Calu3 (cell line): ENCODE measurements at regions not wholly inside any gene's neighbourhood (a gene's known extent, or its start where the extent isn't known, plus 50 kb on each side); places are given as distances from the start of the nearest gene placed in this dataset.

ENCODE experiments used
- BruUV-seq: library from RNA; stranded (reverse); fragments of 400-500 nt; replicated peaks from 2 replicates; lab custom pipeline; 2021; lab: Mats Ljungman, UMichigan
- CTCF ChIA-PET: fragments of 300-600 bp; sonication (Branson Sonifier 250); formaldehyde crosslinking; loops from one replicate; lab custom pipeline; 2022; ENCODE audit warnings: antibody characterized with exemption; lab: Charles Lee
- DNase-seq: peaks from one replicate; pipeline ENCODE4 v3.0.0; 2022
- H3K27ac Mint-ChIP-seq: one replicate; pipeline ENCODE4 v1.8.0; 2022; ENCODE audit warnings: mixed read lengths; ENCODE audit not compliant: unreplicated experiment
- H3K27me3 Mint-ChIP-seq: one replicate; pipeline ENCODE4 v1.8.0; 2022; ENCODE audit warnings: mixed read lengths; ENCODE audit not compliant: unreplicated experiment
- H3K36me3 Mint-ChIP-seq: one replicate; pipeline ENCODE4 v1.8.0; 2022; ENCODE audit warnings: mild to moderate bottlenecking, moderate library complexity, mixed read lengths; ENCODE audit not compliant: insufficient read depth, unreplicated experiment
- H3K4me1 Mint-ChIP-seq: one replicate; pipeline ENCODE4 v1.8.0; 2022; ENCODE audit warnings: mild to moderate bottlenecking, low read depth, mixed read lengths; ENCODE audit not compliant: unreplicated experiment
- H3K4me3 Mint-ChIP-seq: one replicate; pipeline ENCODE4 v1.8.0; 2022; ENCODE audit warnings: mild to moderate bottlenecking, low read depth, moderate library complexity, mixed read lengths; ENCODE audit not compliant: unreplicated experiment
- H3K9me3 Mint-ChIP-seq: one replicate; pipeline ENCODE4 v1.8.0; 2022; ENCODE audit warnings: low read depth, mixed read lengths; ENCODE audit not compliant: unreplicated experiment
- intact Hi-C: fragments of 100-400 bp; cut with micrococcal nuclease; formaldehyde crosslinking; loops from one replicate; pipeline ENCODE4 v1.10.0; 2022; ENCODE audit not compliant: unreplicated experiment
- TF ChIP-seq, protein P1 (sequence below): fragments of 200-600 bp; IDR thresholded peaks from one replicate; pipeline ENCODE4 v1.8.0; 2022; ENCODE audit warnings: antibody characterized with exemption; ENCODE audit not compliant: unreplicated experiment

DNA sequence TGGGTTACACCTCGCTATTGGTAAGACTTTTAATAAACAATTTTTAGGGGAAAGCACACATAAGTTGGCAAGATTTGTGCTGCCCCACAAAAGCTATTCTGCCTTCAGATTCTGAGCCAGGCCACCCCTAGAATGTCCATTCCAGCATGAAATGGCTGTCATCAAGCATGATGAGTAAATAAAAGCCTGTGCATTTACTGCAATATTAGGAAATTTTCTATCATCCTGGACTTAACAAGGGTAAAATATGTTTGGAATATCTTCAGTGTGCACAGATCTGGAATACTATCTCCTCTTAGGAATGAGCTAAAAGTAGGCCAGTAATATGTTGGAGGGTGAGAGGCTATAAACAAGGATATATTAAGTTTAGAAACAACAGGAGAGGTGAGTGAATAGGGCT, 510.9 kb downstream of the ANKRD50 start:
- BruUV-seq, result no TSS peak
- Mint-ChIP-seq H3K4me1 (peaks cover 30% of the 10 kb centered on the region), H3K27ac (no peak overlapping the region), H3K36me3 (peaks cover 6% of the 10 kb centered on the region), H3K9me3 (no peaks in the 10 kb centered on the region), H3K4me3 (no peak overlapping the region), H3K27me3 (no peaks in the 10 kb centered on the region)
- CTCF ChIA-PET, result no interaction called here
- TF ChIP-seq, protein P1, sequence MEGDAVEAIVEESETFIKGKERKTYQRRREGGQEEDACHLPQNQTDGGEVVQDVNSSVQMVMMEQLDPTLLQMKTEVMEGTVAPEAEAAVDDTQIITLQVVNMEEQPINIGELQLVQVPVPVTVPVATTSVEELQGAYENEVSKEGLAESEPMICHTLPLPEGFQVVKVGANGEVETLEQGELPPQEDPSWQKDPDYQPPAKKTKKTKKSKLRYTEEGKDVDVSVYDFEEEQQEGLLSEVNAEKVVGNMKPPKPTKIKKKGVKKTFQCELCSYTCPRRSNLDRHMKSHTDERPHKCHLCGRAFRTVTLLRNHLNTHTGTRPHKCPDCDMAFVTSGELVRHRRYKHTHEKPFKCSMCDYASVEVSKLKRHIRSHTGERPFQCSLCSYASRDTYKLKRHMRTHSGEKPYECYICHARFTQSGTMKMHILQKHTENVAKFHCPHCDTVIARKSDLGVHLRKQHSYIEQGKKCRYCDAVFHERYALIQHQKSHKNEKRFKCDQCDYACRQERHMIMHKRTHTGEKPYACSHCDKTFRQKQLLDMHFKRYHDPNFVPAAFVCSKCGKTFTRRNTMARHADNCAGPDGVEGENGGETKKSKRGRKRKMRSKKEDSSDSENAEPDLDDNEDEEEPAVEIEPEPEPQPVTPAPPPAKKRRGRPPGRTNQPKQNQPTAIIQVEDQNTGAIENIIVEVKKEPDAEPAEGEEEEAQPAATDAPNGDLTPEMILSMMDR, result no peak
- DNase-seq, result no peak
- intact Hi-C loops, result loop anchor here (5.0 kb wide), 1 partner anchor 61 kb away; no protein-coding TSS in a partner anchor

DNA sequence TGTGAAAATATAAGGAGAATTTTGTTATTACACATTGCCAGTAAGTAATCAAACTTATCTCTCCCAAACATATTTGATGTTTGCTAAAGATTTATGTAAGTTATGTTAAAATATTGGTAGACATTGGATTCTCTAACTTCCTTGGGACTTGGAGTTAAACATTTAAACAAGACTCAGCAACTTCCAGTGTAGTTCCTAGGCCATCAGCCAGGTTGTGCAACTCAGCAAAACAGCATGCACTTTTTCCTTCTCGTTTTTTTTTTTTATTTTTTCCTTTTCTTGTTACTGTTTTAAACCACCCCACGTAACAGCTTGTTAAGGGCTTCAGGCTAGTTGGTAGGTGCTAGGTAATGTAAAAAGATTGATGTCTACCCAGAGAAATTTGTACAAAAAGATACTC, 510.4 kb downstream of the ANKRD50 start:
- BruUV-seq, result no TSS peak
- H3K4me1 Mint-ChIP-seq, result peaks cover 30% of the 10 kb centered on the region
- TF ChIP-seq, protein P1, result no peak

DNA sequence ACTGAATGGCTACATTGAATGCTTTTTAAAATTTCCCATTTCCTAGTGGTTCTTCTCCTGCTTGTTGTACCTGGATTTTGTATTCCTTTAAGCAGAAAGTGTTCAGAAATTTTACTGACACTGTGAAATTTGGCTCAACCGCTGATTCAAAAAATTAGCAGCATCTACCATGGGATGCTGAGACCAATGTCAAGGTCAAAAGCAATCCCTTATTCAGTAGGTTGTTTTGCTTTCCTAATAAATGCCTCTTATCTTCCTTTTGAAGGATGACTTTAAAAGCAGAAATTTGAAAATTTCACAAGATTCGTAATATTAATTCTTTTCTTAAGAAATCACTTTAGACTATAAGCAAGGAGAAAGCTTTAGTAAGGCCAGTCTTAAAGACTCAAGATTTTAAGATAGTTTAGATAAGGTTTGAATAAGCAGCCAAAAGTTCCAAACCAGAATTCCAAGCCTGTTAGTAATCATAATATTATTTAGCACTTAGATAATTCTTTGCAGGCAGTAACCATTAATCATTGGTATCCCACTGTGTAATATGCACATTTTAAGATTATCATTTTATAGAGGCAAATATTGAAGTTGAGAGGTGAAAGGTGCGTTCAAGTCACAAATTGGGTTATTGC, 508.8 kb downstream of the ANKRD50 start:
- Mint-ChIP-seq H3K36me3 (peaks cover 13% of the 10 kb centered on the region), H3K27me3 (no peaks in the 10 kb centered on the region), H3K4me3 (no peak overlapping the region), H3K27ac (no peak overlapping the region), H3K9me3 (no peaks in the 10 kb centered on the region), H3K4me1 (peaks cover 30% of the 10 kb centered on the region)
- intact Hi-C loops, result loop anchor here (5.0 kb wide), 1 partner anchor 59 kb away; no protein-coding TSS in a partner anchor
- no TSS peak for BruUV-seq
- TF ChIP-seq, protein P1, result no peak
- no peak for DNase-seq
- CTCF ChIA-PET, result interaction anchor here (0.6 kb wide), 1 partner anchor 61 kb away, joined by 3 read pairs; no protein-coding TSS in a partner anchor

More for the DNA sequence above, 510.4 kb downstream of the ANKRD50 start:
- Mint-ChIP-seq H3K36me3 (peaks cover 9% of the 10 kb centered on the region), H3K9me3 (no peaks in the 10 kb centered on the region), H3K27ac (no peak overlapping the region), H3K4me3 (no peak overlapping the region), H3K27me3 (no peaks in the 10 kb centered on the region)
- intact Hi-C loops, result loop anchor here (5.0 kb wide), 1 partner anchor 60 kb away; no protein-coding TSS in a partner anchor
- CTCF ChIA-PET, result no interaction called here
- no peak for DNase-seq

DNA sequence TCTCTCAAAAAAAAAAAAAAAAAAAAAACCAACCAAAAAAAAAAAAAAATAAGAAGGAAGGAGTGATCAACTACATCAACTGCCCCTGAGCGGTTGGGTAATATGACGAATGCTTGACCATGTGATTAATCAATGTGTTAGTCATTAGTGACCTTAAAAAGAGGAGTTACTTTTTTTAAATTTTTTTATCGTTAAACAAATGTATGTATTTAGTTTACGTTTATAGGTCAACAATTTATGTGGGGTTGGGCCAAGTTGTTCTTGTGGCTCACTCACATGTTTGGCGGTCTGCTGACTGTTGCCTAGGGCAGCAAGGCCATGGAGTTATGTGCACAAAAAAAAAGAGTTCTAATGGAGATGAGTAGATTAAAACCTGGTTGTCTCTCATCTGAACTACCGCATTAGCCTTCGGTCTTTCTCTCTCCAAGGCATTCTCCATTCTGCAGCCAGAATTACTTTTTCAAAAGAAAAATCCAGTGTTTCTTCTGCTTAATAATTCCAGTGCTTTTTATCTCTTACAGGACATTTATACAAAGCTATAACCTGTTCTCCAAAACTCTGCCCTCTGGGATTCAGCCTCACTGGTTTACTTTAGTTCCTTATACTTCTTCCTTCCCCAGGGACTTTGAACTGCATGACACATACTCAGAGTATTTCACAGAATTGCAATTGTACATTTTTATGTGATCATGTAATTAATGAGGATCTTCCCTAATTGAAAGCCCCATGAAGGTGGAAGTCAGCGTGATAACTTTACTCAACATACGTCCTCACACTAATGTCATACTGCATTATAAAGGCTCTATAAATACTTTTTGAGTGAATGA, 505.5 kb downstream of the ANKRD50 start:
- Mint-ChIP-seq H3K4me1 (peaks cover 21% of the 10 kb centered on the region), H3K27ac (peak overlapping the region; percentile 85), H3K27me3 (no peaks in the 10 kb centered on the region), H3K36me3 (peaks cover 13% of the 10 kb centered on the region), H3K4me3 (peak overlapping the region; percentile 55), H3K9me3 (no peaks in the 10 kb centered on the region)
- no TSS peak for BruUV-seq
- peak; percentile 35 for DNase-seq
- CTCF ChIA-PET, result interaction anchor here (0.6 kb wide), 1 partner anchor 18 kb away, joined by 3 read pairs; no protein-coding TSS in a partner anchor
- intact Hi-C loops, result no loop called here
- TF ChIP-seq, protein P1, result no peak
